NCI-H2107 treated with DMSO at 0.1 percent for 48 hours (cell line): ENCODE measurements at regions not wholly inside any gene's neighbourhood (a gene's known extent, or its start where the extent isn't known, plus 50 kb on each side); places are given as distances from the start of the nearest gene placed in this dataset.
"Not testable (repeated sequence)": the region's sequence is repeated elsewhere in the genome, so short reads cannot be mapped to it uniquely, and the experiment has no call there.

ENCODE experiments used
- DNase-seq: peaks from one replicate; lab custom pipeline; 2025; ENCODE audit not compliant: unreplicated experiment; lab: John Stamatoyannopoulos, UW

DNA sequence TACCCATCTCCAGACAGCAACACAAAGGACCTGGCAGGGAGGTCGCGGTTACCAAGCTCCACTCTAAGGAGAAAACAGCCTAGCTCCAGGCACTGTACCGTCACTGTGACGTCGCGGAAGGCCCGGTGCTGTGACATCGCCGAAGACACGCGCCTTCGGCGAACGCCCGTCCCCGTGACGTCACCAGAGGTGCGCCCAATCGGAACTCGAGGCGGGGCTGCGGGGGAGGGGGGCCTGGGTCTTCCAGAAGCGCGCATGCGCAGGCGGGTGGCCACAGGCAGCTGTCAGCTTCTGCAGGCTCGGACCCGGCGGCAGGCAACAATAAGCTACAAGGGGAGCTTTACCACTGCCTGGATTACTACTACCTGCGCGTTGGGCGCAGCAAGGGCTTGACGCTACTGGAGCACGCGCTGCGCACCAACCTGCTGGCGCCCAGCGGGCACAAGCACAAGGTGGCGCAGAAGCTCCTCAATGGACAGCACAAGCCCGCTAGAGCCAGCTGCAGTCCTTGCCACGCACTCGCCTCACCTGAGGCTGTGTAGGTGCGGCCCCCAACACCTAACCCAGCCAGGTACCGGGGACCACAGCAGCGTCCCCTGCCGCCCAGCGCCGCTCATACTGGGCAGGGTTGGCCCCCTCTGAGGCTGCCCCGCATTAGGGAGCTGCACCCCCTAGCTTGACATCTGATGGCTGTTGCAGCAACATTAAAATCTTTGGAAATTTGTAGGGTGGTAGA lies 208.4 kb downstream of the TPST1 start:
- DNase-seq = peak; percentile 84

DNA sequence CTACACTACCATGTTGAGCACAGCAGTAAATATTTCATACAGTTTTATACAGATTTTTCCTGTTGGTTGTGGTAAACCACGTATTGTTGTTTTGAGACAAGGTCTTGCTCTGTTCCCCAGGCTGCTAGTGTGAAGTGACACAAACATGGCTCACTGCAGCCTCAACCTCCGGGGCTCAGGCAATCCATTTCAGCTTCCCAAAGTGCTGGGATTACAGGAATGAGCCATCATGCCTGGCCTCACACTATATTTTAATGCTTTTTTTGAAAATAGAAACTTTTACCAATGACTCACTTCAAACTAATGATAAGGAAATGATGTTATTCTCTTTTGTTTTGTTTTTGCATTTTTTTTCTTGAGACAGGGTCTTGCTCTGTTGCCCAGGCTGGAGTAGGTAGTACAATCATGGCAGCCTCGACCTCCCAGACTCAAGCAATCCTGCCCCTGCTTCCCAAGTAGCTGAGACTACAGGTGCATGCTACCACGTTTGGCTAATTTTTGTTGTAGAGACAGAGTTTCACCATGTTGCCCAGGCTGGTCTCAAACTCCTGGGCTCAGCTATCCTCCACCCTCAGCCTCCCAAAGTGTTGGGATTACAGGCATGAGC lies 210.6 kb downstream of the TPST1 start:
- no peak for DNase-seq

DNA sequence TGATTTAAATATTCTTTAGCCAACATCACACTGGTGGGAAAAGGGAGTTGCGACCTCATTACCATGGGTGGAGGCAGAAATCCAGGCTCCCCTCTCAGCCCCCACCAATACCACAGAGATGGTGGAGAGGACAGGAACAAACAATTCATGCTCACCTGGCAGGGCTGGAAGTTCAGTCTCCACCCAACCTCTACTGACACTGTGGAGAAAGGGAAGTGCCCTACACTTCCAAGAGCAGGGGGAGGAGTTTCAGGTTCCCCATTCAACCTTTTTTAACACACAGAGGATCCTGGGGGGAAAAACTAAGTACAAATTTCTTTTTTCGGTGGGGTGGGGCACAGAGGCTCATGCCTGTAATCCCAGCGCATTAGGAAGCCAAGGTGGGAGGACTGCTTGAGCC lies 210.1 kb upstream of the KCTD7 start:
- no peak for DNase-seq

DNA sequence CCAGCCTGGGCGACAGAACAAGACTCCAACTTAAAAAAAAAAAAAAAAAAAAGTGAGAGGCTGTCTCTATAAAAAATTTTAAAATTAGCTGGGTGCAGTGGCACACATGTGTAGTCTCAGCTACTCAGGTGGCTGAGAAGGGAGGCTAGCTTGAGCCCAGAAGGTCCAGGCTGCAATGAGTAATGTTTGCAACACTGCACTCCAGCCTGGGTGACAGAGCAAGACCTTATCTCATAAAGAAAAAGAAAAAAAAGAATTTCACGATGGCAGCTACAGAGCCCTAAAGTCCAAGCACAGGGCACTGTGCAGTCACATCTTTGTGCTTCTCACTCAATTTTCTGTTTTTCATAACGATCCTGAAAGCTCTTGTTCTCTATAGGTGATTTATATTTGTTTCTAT lies 209.5 kb upstream of the KCTD7 start:
- no peak for DNase-seq

DNA sequence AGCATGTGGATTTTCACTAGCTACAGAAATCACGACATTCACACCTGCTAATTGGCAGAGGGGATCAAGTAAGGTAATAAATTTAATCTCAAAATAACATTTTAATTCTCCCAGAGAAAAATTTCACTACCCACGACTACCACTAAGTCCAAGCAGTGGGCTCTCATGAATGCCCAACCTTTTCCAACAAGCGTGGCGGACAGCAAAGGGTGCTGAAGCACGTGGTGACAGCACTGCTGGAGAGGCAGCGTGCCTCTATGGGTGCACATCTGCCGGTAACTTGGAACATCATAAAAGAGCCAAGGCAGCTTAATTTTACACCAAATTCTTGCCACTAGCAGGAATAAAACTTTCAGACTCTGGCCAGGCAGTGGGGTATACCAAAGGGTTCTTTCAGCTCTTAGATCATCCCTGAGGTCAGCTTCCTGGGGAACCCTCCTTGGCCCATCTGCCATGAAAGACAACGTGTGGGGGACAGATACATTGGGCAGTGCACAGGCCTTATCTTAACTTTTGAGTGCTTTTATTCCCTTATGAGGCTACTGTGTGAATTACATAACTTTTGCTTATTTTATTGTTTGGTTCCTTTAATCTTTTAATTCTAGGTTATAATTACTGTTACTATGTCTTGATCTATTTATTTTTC lies 206.7 kb upstream of the KCTD7 start:
- DNase-seq = no peak

DNA sequence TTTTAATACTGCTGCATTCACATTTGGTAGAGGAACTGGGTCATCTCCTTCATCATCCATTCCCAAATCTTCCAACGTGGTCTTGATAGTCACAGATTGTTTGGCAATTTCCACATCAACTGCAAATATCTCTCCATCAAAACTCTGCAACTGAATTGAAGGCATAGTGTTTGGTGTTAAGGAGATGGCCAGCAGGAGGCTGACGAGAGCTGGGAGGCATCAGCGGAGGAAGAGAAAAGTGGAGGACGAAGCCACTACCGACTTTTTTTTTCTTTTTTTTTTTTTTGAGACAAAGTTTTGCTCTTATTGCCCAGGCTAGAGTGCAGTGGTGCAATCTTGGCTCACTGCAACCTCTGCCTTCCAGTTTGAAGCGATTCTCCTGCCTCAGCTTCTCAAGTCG lies 205.0 kb upstream of the KCTD7 start:
- no peak for DNase-seq

DNA sequence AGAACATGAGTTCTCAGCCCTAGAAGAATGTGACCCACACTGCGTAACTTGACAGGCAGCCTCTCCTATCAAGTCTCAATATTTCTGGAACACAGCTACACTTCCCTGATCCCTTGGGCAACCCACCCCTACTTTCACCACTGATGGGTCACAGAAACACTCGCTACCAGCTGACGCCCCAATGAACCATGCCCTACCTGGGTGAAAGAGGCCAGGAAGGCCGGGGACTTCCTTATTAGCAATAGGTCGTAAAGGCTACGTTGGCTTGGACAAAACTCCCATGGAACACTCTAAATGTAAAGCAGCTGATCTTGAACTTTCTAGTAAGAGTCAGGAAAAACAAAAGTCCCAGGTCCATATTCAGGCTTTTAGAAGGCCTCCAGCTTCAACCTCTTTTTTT lies 202.3 kb upstream of the KCTD7 start:
- no peak for DNase-seq

DNA sequence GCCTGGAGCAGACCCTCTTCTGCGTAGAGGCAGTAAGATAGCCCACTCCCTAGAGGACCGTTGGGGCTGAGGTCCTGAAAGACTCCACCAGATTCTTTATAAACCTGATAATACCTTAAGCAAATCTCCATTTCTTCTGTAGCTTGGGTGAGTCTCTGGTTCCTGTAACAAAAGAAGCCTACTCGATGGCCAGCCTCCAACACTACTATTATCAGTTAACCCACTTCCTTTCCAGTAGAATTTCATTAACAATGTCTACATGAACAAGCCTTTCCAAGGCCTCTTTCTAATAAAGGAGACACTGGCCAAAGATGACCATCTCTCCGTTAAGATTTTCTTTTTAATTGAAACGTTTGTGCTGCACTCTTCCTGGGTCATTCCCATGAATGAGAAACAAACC lies 201.7 kb upstream of the KCTD7 start:
- DNase-seq = no peak

DNA sequence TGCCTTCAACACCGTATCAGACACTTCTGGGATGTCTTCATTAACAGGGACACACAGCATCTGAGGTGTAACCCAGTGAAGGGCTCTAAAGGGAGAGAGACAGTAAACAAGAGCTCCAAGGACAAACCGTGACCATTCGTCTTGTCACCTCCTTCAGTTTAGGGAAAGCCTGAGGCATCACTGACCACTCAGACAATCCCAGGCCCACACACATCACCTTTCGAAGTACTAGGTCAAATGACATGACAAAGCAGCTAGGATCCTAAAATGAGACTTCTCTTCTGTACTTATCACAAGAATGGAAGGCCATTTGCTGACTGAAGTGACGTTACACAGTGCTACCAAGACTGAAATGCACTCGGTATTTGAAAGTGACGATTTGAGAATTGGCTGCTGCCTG lies 200.7 kb upstream of the KCTD7 start:
- no peak for DNase-seq

DNA sequence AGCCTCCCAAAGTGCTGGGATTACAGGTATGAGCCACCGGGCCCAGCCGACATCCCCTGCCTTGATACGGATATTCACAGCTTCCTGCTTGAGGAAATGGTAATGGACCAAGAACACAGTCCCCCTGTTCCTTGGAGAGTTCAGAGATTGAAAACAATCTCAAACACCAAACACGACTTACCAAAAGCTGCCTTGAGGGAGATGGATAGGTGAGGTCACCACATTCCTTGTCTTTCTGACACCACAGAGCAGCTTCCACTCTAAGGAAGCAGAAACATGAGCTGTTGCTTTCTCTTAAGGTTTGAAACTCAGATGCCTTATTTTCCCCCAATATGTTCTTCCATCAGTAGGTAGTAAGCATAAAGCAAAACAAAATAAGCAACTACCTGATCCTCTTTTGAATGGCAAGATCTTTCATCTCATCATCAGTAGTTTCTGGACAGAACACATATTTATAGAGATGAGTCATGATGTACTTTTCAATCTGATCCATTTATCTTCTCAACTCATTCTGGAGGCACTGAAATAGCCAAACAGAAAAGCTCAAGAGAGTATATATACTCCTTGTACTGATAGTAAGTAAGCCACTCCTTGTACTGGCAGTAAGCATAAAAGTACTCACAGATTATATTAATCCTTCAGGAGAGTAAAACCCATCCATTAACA lies 199.1 kb upstream of the KCTD7 start:
- no peak for DNase-seq

DNA sequence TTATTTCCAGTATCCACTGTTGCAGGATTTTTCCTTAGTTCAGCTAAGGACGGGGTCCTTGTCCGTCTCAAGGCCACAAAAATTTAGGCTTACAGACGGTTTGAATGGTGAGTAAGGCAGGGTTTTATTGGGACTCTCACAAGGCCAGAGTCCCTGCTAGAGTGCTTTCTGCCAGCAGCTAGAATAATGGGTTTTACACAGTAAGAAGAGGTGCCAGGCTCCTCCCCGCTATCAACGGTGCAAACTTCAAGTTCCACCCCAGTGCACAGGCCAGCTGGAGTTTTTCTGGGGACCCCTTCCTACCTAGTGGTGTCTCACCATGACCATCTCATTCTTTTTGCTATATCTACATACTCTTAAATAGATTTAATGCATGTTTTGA lies 198.5 kb upstream of the KCTD7 start:
- DNase-seq = no peak

DNA sequence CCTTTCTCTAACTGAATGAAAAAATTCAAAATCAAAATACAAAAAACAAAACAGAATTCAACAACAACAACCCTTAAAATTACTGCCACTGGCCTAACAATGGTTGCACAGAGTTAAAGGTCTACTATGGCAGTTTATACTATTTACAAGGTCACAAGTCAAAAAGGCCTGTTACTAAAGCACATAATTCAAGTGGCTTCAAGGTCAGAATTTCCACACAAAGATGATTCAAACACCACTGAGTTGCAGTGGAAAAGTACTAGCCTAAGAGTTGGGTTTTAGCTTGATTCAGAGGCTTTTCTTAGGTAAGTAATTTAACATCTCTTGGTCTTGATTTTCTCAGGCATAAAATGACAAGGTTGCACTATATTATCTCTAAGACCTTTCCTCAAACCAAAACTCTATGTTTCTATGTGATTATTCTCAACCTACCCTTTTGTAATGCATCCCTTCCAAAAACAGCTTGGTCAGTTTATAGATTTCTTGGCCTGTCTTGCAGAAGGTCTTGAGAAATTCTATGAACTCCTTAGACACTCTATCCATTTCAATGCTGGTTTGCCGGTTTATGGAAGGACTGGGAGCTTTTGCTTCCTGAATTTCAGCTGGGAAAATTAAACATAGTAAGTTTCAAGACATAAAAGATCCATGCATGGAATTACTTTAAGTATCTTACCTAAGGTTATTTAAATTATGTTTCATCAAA lies 189.8 kb upstream of the KCTD7 start:
- not testable (repeated sequence) for DNase-seq

DNA sequence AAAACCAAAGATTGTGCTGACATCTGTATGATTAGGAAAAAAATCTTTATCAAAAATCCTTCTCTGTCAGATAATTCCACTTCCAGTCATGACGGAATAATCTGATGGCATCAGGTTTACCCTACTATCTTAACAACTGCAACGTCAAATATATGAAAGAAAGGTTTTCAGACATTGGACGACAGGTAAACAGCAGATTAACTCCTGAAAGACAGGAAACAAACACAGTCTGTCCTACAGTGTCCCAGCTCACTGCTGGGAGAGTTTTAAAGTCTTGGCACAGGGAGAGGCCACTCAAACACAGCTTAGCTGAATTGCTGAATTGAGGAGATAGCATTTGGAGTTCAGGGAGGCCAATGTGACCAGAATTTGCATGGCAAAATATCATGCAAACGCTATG lies 186.3 kb upstream of the KCTD7 start:
- no peak for DNase-seq

DNA sequence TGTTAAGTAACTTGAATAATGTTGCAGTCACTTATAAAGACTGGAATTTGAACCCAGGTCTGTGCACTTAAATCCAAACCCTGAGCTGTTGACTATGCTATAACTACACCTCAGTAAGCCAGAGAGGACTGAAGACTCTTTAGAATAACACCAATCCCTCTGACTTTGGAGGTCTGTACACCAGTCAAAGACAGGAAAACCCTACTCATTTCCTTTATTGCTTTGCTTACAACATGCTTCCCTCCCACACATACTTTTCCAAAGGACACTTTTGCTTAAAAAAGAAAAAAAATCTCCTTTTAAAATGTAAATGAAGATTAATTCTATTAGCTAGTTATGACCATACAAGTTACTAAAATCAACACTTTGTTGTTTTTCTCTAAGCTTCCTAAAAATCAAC lies 184.7 kb upstream of the KCTD7 start:
- DNase-seq = no peak

DNA sequence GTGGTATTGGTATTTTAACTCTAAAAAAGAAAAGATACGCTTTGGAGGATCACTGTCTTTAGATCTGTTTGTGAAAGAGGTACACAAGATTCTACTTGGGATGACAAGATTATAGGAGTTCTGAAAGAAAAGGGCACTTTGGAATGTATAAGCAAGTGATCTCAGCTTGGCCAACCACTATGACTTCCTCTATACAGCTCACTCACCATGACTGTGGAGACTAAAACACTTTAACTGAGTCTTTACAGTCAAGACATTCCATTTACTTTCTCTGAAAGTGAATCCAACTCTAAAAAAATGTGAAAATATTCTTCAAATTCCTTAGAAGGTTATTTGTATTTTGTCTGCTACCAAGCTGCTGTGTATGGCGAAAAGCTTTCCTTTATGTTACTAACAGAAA lies 181.7 kb upstream of the KCTD7 start:
- not testable (repeated sequence) for DNase-seq

DNA sequence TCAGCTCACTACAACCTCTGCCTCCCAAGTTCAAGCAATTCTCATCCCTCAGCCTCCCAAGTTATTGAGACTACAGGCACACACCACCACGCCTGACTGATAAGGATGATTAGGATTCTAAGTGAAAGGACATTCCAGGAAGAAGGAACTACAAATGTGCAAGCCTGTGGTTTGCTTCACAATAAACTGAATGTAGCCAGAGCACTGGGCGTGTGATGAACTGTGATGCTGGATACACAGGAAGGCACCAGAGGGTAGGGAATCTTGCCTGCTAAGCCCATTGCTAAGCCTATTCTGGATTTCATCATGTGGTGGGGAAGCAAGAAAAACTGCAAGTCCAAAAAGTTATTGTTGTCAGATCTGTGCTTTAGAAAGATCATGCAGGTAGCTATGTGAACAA lies 177.9 kb upstream of the KCTD7 start:
- DNase-seq = not testable (repeated sequence)

DNA sequence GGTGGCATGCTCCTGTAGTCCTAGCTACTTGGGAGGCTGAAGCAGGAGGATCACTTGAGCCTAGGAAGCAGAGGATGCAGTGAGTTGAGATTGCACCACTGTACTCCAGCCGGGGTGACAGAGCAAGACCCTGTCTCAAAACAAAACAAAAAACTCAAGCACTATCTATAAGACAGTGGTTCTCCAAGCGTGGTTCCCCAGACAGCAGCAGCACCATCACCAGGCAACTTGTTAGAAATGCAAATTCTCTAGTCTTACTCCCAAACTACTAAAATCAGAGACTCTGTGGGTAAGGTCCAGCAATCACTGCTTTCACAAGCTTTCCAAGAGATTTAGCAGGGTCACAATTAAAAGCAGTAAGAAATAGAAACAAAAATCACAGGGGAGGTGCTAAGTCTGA lies 177.0 kb upstream of the KCTD7 start:
- DNase-seq = not testable (repeated sequence)

DNA sequence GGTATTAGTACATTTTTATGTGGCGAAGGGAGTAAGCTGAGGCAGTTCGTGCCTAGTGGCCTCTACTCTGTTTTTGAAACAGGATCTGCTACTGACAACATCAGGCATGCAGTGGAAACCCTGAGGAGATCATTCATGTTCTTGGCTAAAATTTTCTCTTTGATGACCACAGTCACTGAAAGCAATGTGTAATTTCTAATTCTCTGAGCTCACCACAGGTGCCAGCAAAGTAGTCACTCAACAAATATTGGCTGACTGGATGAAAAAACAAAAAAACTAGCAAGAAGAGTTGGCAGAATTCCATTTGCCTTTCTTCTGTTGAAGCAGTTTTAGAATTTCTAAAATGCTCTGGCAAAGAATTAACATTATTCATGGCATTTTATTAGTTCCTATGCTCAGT lies 176.5 kb upstream of the KCTD7 start:
- DNase-seq = no peak

DNA sequence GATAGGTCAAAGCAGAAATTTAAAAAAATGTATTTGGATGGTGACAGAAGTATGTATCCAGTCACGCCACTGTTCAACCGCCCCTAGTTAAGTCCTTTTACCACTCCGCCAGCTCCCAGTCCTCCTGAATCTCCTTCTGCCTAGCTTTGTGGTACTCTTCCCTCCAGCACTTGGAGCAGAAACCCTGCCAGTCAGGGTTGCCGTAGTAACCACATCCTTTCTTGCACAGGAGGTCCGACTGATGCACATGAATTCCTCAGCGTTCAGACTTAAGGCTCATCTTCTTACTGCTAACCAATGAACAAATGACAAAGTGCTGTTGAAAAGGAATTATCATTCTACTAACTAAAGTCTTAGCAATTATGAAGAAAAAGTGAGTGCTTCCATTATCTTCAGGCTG lies 175.3 kb upstream of the KCTD7 start:
- no peak for DNase-seq

DNA sequence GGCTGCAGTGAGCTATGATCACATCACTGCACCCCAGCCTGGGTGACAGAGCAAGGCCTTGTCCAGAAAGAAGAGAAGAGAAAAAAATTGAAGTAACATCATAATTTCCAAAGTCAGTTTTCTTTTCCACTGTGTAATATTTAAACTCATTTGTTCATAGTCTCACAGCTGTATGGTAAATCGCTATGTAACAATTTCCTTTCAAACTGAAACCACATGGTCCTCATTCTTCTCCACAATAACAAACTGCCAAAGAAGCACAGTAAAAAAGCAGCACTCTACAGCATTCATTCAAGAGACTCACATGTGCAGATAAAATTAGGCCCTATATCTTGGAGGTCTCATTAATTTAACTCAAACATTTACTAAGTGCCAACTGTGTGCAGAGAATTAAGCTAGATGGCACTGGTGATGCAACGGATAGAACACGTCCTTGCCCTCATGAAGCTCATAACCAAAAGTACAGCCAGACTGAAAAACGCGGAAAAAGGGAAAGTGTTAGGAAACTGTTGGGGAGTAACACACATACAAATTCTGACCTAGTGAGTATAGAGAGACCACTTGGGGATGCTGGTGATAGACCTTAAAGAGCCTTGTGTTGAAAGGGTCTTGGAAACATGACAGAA lies 174.0 kb upstream of the KCTD7 start:
- DNase-seq = no peak

DNA sequence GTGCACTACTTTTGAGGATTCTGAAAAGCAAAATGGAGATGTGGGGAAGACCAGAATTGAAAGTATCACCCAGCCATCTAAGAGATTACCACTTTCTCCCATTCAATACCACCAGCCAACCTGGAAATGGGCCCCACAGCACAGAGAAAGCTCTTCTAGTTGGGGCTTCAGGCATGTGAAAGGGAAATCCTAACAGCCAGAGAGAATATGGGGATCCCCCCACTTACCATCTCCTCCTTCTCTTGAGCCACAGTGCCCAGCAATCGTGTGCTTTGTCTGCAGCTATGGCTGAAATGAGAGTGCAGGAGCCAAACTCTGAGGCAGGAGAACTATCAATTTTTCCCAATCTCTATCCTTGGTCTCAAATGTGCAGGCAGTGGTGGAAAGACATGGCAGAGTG lies 173.2 kb upstream of the KCTD7 start:
- DNase-seq = not testable (repeated sequence)
